Spleen (tissue), 11 donors: ENCODE measurements at regions not wholly inside any gene's neighbourhood (a gene's known extent, or its start where the extent isn't known, plus 50 kb on each side); places are given as distances from the start of the nearest gene placed in this dataset.

Experiments
- DNase-seq: peaks from one replicate; pipeline ENCODE4 v3.0.0-alpha.2; 2020
- H3K27ac ChIP-seq, 8 donors: fragments of 200-600 bp; sonication (generic) in 7 of 8; 1 replicate in 4 of 8; 2 replicates in 4 of 8; pipeline versions ENCODE4 v1.5.0 to v1.8.0; 2016 to 2021; ENCODE audit warnings: inconsistent platforms in 4 of 8, mild to moderate bottlenecking in 4 of 8, moderate library complexity in 1 of 8
- H3K27me3 ChIP-seq, 7 donors: fragments of 200-600 bp; sonication (generic) in 6 of 7; replicated peaks in 1 of 7; 1 replicate in 4 of 7; 2 replicates in 3 of 7; pipeline versions ENCODE4 v1.5.0 to v1.8.0; 2016 to 2021; ENCODE audit warnings: inconsistent platforms in 3 of 7, mild to moderate bottlenecking in 1 of 7
- H3K36me3 ChIP-seq, 6 donors: fragments of 200-600 bp; sonication (generic) in 5 of 6; 1 replicate in 4 of 6; 2 replicates in 2 of 6; pipeline versions ENCODE4 v1.5.0 to v1.8.0; 2016 to 2021; ENCODE audit warnings: inconsistent platforms in 2 of 6
- H3K4me1 ChIP-seq, 6 donors: fragments of 200-600 bp; sonication (generic) in 5 of 6; 1 replicate in 3 of 6; 2 replicates in 3 of 6; pipeline versions ENCODE4 v1.5.0 to v1.8.0; 2016 to 2021; ENCODE audit warnings: inconsistent platforms in 3 of 6
- H3K4me3 ChIP-seq, 8 donors: fragments of 200-600 bp; sonication (generic) in 7 of 8; 1 replicate in 4 of 8; 2 replicates in 4 of 8; pipeline versions ENCODE4 v1.5.0 to v1.8.0; 2016 to 2021; ENCODE audit warnings: inconsistent platforms in 4 of 8, mild to moderate bottlenecking in 4 of 8, moderate library complexity in 2 of 8
- H3K9me3 ChIP-seq, 8 donors: fragments of 200-600 bp; sonication (generic) in 7 of 8; 1 replicate in 4 of 8; 2 replicates in 4 of 8; pipeline versions ENCODE4 v1.5.0 to v1.8.0; 2016 to 2021; ENCODE audit warnings: inconsistent platforms in 4 of 8
- POLR2A ChIP-seq, 3 donors: fragments of 450-650 bp; IDR thresholded peaks; one replicate each; pipeline ENCODE4 v1.5.1; 2017; ENCODE audit warnings: antibody characterized with exemption in 3 of 3, mild to moderate bottlenecking in 1 of 3
- POLR2AphosphoS5 ChIP-seq, 3 donors: sonication (generic); formaldehyde crosslinking; IDR thresholded peaks; one replicate each; pipeline ENCODE4 v1.5.1; 2017; ENCODE audit warnings: antibody characterized with exemption in 3 of 3
- WGBS, 5 donors: extraction: QIAGEN DNeasy Blood & Tissue Kit in 3 of 5; methylation state at CpG; one replicate each; pipeline versions ENCODE4 v1.1.5 to v1.1.7; 2013 to 2018; 5-methylcytosine and 5-hydroxymethylcytosine counted together
- intact Hi-C: fragments of 100-400 bp; cut with DNase I; formaldehyde crosslinking; loops from one replicate; pipeline ENCODE4 v1.15.0; 2023; ENCODE audit warnings: low total_unique reads
- TF ChIP-seq, protein P1 (sequence below), 11 experiments: fragments of 200-600 bp in 7 of 11; fragments of 450-650 bp in 4 of 11; sonication (generic) in 4 of 11; IDR thresholded peaks in 8 of 11; conservative IDR thresholded peaks in 3 of 11; 1 replicate in 7 of 11; 2 replicates in 4 of 11; pipeline versions ENCODE4 v1.4.0 to v1.8.0; 2016 to 2021; ENCODE audit warnings: antibody characterized with exemption in 11 of 11, inconsistent platforms in 4 of 11, mild to moderate bottlenecking in 1 of 11
- donor health status: healthy with polysubstance abuse.
- donor health status: DM: no; HTN: no; CAD: no; lungs with moderate emphysema.
- donor health status: DM: no; HTN: no; CAD: no.
- donor health status: Bipolar disorder and iron deficiency.
- donor health status: healthy.
- donor health status: DM: no; HTN: no; CAD: no.
- donor health status: DM: yes; HTN: yes; CAD: no.

DNA sequence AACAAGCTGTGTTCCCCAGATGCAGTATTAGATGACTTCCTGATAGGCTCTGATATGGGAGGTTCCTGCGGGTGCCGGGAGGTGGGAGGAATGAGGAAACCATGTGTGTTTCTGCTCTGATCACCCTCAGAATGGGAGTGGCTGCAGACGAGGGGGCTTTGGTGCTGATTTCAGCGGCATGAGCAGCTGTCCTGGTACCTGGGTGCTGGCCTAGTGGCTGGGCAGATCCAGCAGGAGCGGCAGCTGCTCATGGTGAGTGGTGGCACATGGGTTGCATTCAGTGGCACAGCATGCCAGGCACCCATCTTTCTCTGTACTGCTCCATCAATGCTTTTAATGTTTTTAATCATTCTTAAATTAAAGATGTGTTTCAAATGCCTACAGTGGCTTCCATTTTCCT, 177.2 kb upstream of the NETO1 start:
- no peak for TF ChIP-seq POLR2A (IDR thresholded peaks at IDR 0.05)
- no peak for TF ChIP-seq POLR2AphosphoS5 (IDR thresholded peaks at IDR 0.05)
- TF ChIP-seq, protein P1, sequence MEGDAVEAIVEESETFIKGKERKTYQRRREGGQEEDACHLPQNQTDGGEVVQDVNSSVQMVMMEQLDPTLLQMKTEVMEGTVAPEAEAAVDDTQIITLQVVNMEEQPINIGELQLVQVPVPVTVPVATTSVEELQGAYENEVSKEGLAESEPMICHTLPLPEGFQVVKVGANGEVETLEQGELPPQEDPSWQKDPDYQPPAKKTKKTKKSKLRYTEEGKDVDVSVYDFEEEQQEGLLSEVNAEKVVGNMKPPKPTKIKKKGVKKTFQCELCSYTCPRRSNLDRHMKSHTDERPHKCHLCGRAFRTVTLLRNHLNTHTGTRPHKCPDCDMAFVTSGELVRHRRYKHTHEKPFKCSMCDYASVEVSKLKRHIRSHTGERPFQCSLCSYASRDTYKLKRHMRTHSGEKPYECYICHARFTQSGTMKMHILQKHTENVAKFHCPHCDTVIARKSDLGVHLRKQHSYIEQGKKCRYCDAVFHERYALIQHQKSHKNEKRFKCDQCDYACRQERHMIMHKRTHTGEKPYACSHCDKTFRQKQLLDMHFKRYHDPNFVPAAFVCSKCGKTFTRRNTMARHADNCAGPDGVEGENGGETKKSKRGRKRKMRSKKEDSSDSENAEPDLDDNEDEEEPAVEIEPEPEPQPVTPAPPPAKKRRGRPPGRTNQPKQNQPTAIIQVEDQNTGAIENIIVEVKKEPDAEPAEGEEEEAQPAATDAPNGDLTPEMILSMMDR (IDR thresholded peaks at IDR 0.05 in 8 of 11, conservative IDR thresholded peaks at IDR 0.05 in 3 of 11), result no peak
- Histone ChIP-seq H3K27ac (no peak overlapping the region), H3K4me3 (no peak overlapping the region), H3K27me3 (no peaks in the 10 kb centered on the region), H3K4me1 (peaks cover 0 to 7% (median 0%) of the 10 kb centered on the region in 6 donors), H3K9me3 (peaks cover 0 to 19% (median 11%) of the 10 kb centered on the region in 8 donors), H3K36me3 (no peaks in the 10 kb centered on the region)
- WGBS, 5 donors, result 72 to 89% (median 83%) methylated on average over 4 to 5 of the region's 5 CpGs
- no peak for DNase-seq
- intact Hi-C loops, result no loop called here

DNA sequence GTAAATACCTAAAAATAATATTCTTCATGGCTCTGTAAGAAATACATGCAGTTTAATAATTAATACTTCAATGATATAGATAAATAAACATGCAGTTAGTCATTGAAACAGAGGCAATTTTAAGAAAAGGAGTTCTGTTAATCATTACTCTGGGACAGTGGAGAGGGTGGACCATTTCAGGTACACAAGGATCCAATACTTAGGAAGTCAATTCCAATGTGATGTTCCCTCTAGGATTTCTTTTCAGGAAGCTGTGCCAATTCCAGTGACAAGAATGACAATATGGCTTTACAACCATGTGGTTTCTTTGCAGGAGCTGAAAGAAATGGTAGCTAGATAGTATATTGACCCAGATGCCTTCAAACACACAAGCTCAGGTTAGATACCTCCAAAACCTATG, 175.8 kb upstream of the NETO1 start:
- DNase-seq, result no peak
- Histone ChIP-seq H3K9me3 (peaks cover 0 to 5% (median 0%) of the 10 kb centered on the region in 8 donors), H3K36me3 (no peaks in the 10 kb centered on the region), H3K4me1 (peaks cover 0 to 14% (median 0%) of the 10 kb centered on the region in 6 donors), H3K4me3 (no peak overlapping the region), H3K27me3 (no peaks in the 10 kb centered on the region), H3K27ac (no peak overlapping the region)
- intact Hi-C loops, result no loop called here
- TF ChIP-seq, protein P1 (IDR thresholded peaks at IDR 0.05 in 8 of 11, conservative IDR thresholded peaks at IDR 0.05 in 3 of 11), result no peak
- TF ChIP-seq POLR2A (IDR thresholded peaks at IDR 0.05) (no peak), POLR2AphosphoS5 (IDR thresholded peaks at IDR 0.05) (no peak)

DNA sequence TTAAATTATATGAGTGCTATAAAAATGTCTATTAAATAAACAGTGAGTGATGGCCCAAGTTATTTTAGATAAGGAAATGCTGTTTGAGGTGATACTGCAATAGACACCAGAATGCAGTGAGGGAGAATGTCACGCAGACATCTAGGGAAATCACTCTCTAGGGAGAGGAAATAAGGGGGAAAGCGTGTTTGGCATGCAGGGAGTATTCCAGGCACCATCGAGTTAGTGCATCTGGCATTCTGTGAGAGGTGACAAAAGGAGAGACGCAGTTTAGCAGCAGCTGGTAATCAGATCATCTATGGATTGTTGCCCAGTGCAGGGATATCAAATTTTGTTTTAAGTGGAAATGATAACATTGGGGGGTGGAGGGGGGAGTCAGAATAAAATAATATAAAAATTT, 175.4 kb upstream of the NETO1 start:
- DNase-seq, result no peak
- 48 to 66% (median 52%) methylated on average over 4 of the region's 4 CpGs for WGBS, 5 donors
- intact Hi-C loops, result no loop called here
- TF ChIP-seq POLR2A (IDR thresholded peaks at IDR 0.05) (no peak), POLR2AphosphoS5 (IDR thresholded peaks at IDR 0.05) (no peak)
- TF ChIP-seq, protein P1 (IDR thresholded peaks at IDR 0.05 in 8 of 11, conservative IDR thresholded peaks at IDR 0.05 in 3 of 11), result no peak
- Histone ChIP-seq H3K27me3 (no peaks in the 10 kb centered on the region), H3K36me3 (no peaks in the 10 kb centered on the region), H3K4me1 (peaks cover 0 to 14% (median 0%) of the 10 kb centered on the region in 6 donors), H3K27ac (no peak overlapping the region), H3K9me3 (peaks cover 0 to 5% (median 0%) of the 10 kb centered on the region in 8 donors), H3K4me3 (no peak overlapping the region)

DNA sequence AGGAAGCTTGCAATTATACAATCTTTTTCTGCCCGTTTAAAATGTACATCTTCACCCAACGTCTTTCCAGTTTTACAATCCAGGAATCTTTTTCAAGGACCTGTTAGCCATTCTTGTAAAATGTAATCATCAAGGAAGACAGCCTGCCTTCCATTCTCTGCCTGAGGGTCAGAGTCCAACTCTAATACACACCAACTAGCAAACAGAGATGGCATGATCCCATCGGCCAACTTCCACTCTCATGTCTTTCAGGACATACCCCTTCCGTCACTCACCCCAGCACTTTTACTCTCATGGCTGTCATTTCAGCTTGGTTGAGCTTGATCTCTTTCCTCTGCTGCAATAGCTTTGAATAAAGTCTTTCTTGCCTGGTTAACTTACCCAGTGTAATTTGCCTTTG, 172.5 kb upstream of the NETO1 start:
- intact Hi-C loops, result no loop called here
- 76 to 88% (median 86%) methylated on average over 4 of the region's 4 CpGs for WGBS, 5 donors

More for the DNA sequence above, 172.5 kb upstream of the NETO1 start:
- Histone ChIP-seq H3K4me3 (no peak overlapping the region), H3K9me3 (peaks cover 0 to 5% (median 0%) of the 10 kb centered on the region in 8 donors), H3K4me1 (peaks cover 0 to 13% (median 0%) of the 10 kb centered on the region in 6 donors), H3K36me3 (no peaks in the 10 kb centered on the region), H3K27ac (no peak overlapping the region), H3K27me3 (no peaks in the 10 kb centered on the region)
- no peak for DNase-seq
- no peak for TF ChIP-seq POLR2A (IDR thresholded peaks at IDR 0.05)
- TF ChIP-seq POLR2AphosphoS5 (IDR thresholded peaks at IDR 0.05), result no peak
- TF ChIP-seq, protein P1 (IDR thresholded peaks at IDR 0.05 in 8 of 11, conservative IDR thresholded peaks at IDR 0.05 in 3 of 11), result no peak
